ENCODE measurements at regions not wholly inside any gene's neighbourhood (a gene's known extent, or its start where the extent isn't known, plus 50 kb on each side); places are given as distances from the start of the nearest gene placed in this dataset.

GRCh38 chr10:21052709-21053104 lies 155.6 kb upstream of the NEBL start:
- ChIA-PET CTCF (interaction anchor here (1.1 kb wide), 1 partner anchor 11 kb away, joined by 3 read pairs; no protein-coding TSS in a partner anchor), POLR2A (interaction anchor here (0.7 kb wide), 1 partner anchor 50 kb away, joined by 3 read pairs; no protein-coding TSS in a partner anchor)
- H3K27ac Mint-ChIP-seq (ENCODE audit: low read depth, unreplicated experiment) = no peak overlapping the region
- no peaks in the 10 kb centered on the region for H3K36me3 Mint-ChIP-seq (ENCODE audit: insufficient read depth, unreplicated experiment)
- peaks cover 14% of the 10 kb centered on the region for H3K9me3 Mint-ChIP-seq (ENCODE audit: unreplicated experiment)
- no peak for DNase-seq (ENCODE audit: unreplicated experiment)
- intact Hi-C loops (cut with micrococcal nuclease) = no loop called here
- no peak overlapping the region for H3K4me3 Mint-ChIP-seq (ENCODE audit: unreplicated experiment)
- H3K4me1 Mint-ChIP-seq (ENCODE audit: insufficient read depth, unreplicated experiment) = peaks cover 9% of the 10 kb centered on the region
- no TSS peak for BruUV-seq (replicated peaks)
- no peak for TF ChIP-seq CTCF (IDR thresholded peaks at IDR 0.05; ENCODE audit: unreplicated experiment)
- H3K27me3 Mint-ChIP-seq (ENCODE audit: insufficient read depth, unreplicated experiment) = no peaks in the 10 kb centered on the region

GRCh38 chr10:21052072-21052708 lies 155.1 kb upstream of the NEBL start:
- Mint-ChIP-seq H3K9me3 (ENCODE audit: unreplicated experiment) (peaks cover 14% of the 10 kb centered on the region), H3K4me3 (ENCODE audit: unreplicated experiment) (no peak overlapping the region), H3K27me3 (ENCODE audit: insufficient read depth, unreplicated experiment) (no peaks in the 10 kb centered on the region), H3K4me1 (ENCODE audit: insufficient read depth, unreplicated experiment) (peaks cover 13% of the 10 kb centered on the region), H3K36me3 (ENCODE audit: insufficient read depth, unreplicated experiment) (no peaks in the 10 kb centered on the region), H3K27ac (ENCODE audit: low read depth, unreplicated experiment) (no peak overlapping the region)
- no TSS peak for BruUV-seq (replicated peaks)
- intact Hi-C loops (cut with micrococcal nuclease) = no loop called here
- no peak for DNase-seq (ENCODE audit: unreplicated experiment)
- no peak for TF ChIP-seq CTCF (IDR thresholded peaks at IDR 0.05; ENCODE audit: unreplicated experiment)
- ChIA-PET CTCF (interaction anchor here (1.1 kb wide), 1 partner anchor 11 kb away, joined by 3 read pairs; no protein-coding TSS in a partner anchor), POLR2A (interaction anchor here (0.7 kb wide), 2 partner anchors 49 to 161 kb away, joined by 3 read pairs; no protein-coding TSS in a partner anchor)

GRCh38 chr10:21049482-21049881 lies 152.4 kb upstream of the NEBL start:
- Mint-ChIP-seq H3K27ac (ENCODE audit: low read depth, unreplicated experiment) (no peak overlapping the region), H3K4me3 (ENCODE audit: unreplicated experiment) (no peak overlapping the region), H3K27me3 (ENCODE audit: insufficient read depth, unreplicated experiment) (no peaks in the 10 kb centered on the region), H3K36me3 (ENCODE audit: insufficient read depth, unreplicated experiment) (no peaks in the 10 kb centered on the region), H3K9me3 (ENCODE audit: unreplicated experiment) (peaks cover 14% of the 10 kb centered on the region), H3K4me1 (ENCODE audit: insufficient read depth, unreplicated experiment) (peaks cover 22% of the 10 kb centered on the region)
- intact Hi-C loops (cut with micrococcal nuclease) = no loop called here
- TF ChIP-seq CTCF (IDR thresholded peaks at IDR 0.05; ENCODE audit: unreplicated experiment) = no peak
- ChIA-PET CTCF (no interaction called here), POLR2A (no interaction called here)
- no peak for DNase-seq (ENCODE audit: unreplicated experiment)
- BruUV-seq (replicated peaks) = no TSS peak

GRCh38 chr10:21048068-21048467 lies 151.0 kb upstream of the NEBL start:
- Mint-ChIP-seq H3K36me3 (ENCODE audit: insufficient read depth, unreplicated experiment) (no peaks in the 10 kb centered on the region), H3K27ac (ENCODE audit: low read depth, unreplicated experiment) (peak overlapping the region; percentile 50), H3K27me3 (ENCODE audit: insufficient read depth, unreplicated experiment) (no peaks in the 10 kb centered on the region), H3K4me1 (ENCODE audit: insufficient read depth, unreplicated experiment) (peaks cover 27% of the 10 kb centered on the region), H3K4me3 (ENCODE audit: unreplicated experiment) (no peak overlapping the region), H3K9me3 (ENCODE audit: unreplicated experiment) (peaks cover 14% of the 10 kb centered on the region)
- BruUV-seq (replicated peaks) = no TSS peak
- POLR2A ChIA-PET = interaction anchor here (1.2 to 1.4 kb wide), 2 partner anchors 25 to 45 kb away, joined by 3 to 5 read pairs; no protein-coding TSS in a partner anchor
- peak; percentile 66 for DNase-seq (ENCODE audit: unreplicated experiment)
- TF ChIP-seq CTCF (IDR thresholded peaks at IDR 0.05; ENCODE audit: unreplicated experiment) = no peak
- intact Hi-C loops (cut with micrococcal nuclease) = loop anchor here (1.0 kb wide), 1 partner anchor 22 kb away; no protein-coding TSS in a partner anchor
- CTCF ChIA-PET = interaction anchor here (0.6 to 1.8 kb wide), 2 partner anchors 31 to 1327 kb away, joined by 3 to 10 read pairs; no protein-coding TSS in a partner anchor

Data from MCF 10A (cell line).